H9 (cell line): ENCODE measurements at regions not wholly inside any gene's neighbourhood (a gene's known extent, or its start where the extent isn't known, plus 50 kb on each side); places are given as distances from the start of the nearest gene placed in this dataset.

ENCODE experiments used
- DNase-seq: peaks from one replicate; pipeline ENCODE4 v3.0.0-alpha.2; 2017
- H2AFZ ChIP-seq: one replicate; pipeline ENCODE4 v1.6.1; 2013; ENCODE audit warnings: mild to moderate bottlenecking, low read length, control low read depth, moderate library complexity
- H2AK5ac ChIP-seq: 2 replicates; pipeline ENCODE4 v1.6.1; 2013; ENCODE audit warnings: low read length, control low read depth, mixed read lengths; ENCODE audit not compliant: insufficient read length
- H2BK120ac ChIP-seq: one replicate; pipeline ENCODE4 v1.6.1; 2013; ENCODE audit warnings: low read depth, mild to moderate bottlenecking, low read length, control low read depth, inconsistent platforms; ENCODE audit not compliant: poor library complexity, severe bottlenecking
- H2BK12ac ChIP-seq: 2 replicates; pipeline ENCODE4 v1.6.1; 2013; ENCODE audit warnings: low read length, control low read depth, mixed read lengths, low read depth; ENCODE audit not compliant: insufficient read length
- H2BK15ac ChIP-seq: 2 replicates; pipeline ENCODE4 v1.6.1; 2013; ENCODE audit warnings: low read depth, low read length, control low read depth
- H2BK20ac ChIP-seq: one replicate; pipeline ENCODE4 v1.6.1; 2013; ENCODE audit warnings: low read depth, mild to moderate bottlenecking, low read length, control low read depth, inconsistent platforms; ENCODE audit not compliant: poor library complexity, severe bottlenecking
- H2BK5ac ChIP-seq: 2 replicates; pipeline ENCODE4 v1.6.1; 2013; ENCODE audit warnings: low read length, control low read depth, mixed read lengths; ENCODE audit not compliant: insufficient read length
- H3K14ac ChIP-seq: 2 replicates; pipeline ENCODE4 v1.6.1; 2013; ENCODE audit warnings: low read length, control low read depth; ENCODE audit not compliant: insufficient read depth
- H3K18ac ChIP-seq: 2 replicates; pipeline ENCODE4 v1.6.1; 2013; ENCODE audit warnings: low read depth, mild to moderate bottlenecking, mixed read lengths, low read length, control low read depth; ENCODE audit not compliant: insufficient read length
- H3K23ac ChIP-seq: 2 replicates; pipeline ENCODE4 v1.6.1; 2013; ENCODE audit warnings: low read length, control low read depth, mixed read lengths, low read depth; ENCODE audit not compliant: insufficient read length
- H3K23me2 ChIP-seq: 2 replicates; pipeline ENCODE4 v1.6.1; 2013; ENCODE audit warnings: low read depth, mild to moderate bottlenecking, mixed read lengths, low read length, control low read depth; ENCODE audit not compliant: insufficient read length, poor library complexity, severe bottlenecking
- H3K27ac ChIP-seq: 2 replicates; pipeline ENCODE4 v1.5.1; 2013; ENCODE audit warnings: low read length, control low read depth, mixed read lengths, low read depth; ENCODE audit not compliant: insufficient read length
- H3K27me3 ChIP-seq: 2 replicates; pipeline ENCODE4 v1.6.1; 2013; ENCODE audit warnings: low read length, control low read depth, inconsistent platforms; ENCODE audit not compliant: insufficient read depth
- H3K4ac ChIP-seq: 2 replicates; pipeline ENCODE4 v1.6.1; 2013; ENCODE audit warnings: low read depth, mild to moderate bottlenecking, control low read depth, inconsistent platforms, low read length, moderate library complexity
- H3K4me1 ChIP-seq: 2 replicates; pipeline ENCODE4 v1.6.1; 2013; ENCODE audit warnings: low read length, control low read depth, inconsistent platforms; ENCODE audit not compliant: insufficient read depth
- H3K4me2 ChIP-seq: 2 replicates; pipeline ENCODE4 v1.6.1; 2013; ENCODE audit warnings: low read length, control low read depth, mixed read lengths; ENCODE audit not compliant: insufficient read length, insufficient read depth
- H3K56ac ChIP-seq: 2 replicates; pipeline ENCODE4 v1.6.1; 2013; ENCODE audit warnings: low read depth, mild to moderate bottlenecking, mixed read lengths, low read length, control low read depth; ENCODE audit not compliant: insufficient read length
- H3K79me1 ChIP-seq: 2 replicates; pipeline ENCODE4 v1.6.1; 2013; ENCODE audit warnings: low read depth, mild to moderate bottlenecking, moderate library complexity, low read length, control low read depth, inconsistent platforms; ENCODE audit not compliant: insufficient read depth, poor library complexity, severe bottlenecking
- H3K79me2 ChIP-seq: 2 replicates; pipeline ENCODE4 v1.6.1; 2013; ENCODE audit warnings: low read length, control low read depth, inconsistent platforms; ENCODE audit not compliant: insufficient read depth
- H3K9ac ChIP-seq: 2 replicates; pipeline ENCODE4 v1.6.1; 2013; ENCODE audit warnings: low read length, control low read depth, mixed read lengths; ENCODE audit not compliant: insufficient read length; ENCODE audit errors: extremely low read depth
- H3K9me3 ChIP-seq: one replicate; pipeline ENCODE4 v1.6.1; 2013; ENCODE audit warnings: low read depth, low read length, inconsistent platforms; ENCODE audit not compliant: control insufficient read depth
- H3T11ph ChIP-seq: one replicate; pipeline ENCODE4 v1.6.1; 2013; ENCODE audit warnings: mild to moderate bottlenecking, low read length, control low read depth, inconsistent platforms
- H4K20me1 ChIP-seq: one replicate; pipeline ENCODE4 v1.6.1; 2013; ENCODE audit not compliant: control insufficient read depth, insufficient read length, insufficient read depth
- H4K5ac ChIP-seq: 2 replicates; pipeline ENCODE4 v1.6.1; 2013; ENCODE audit warnings: low read depth, mild to moderate bottlenecking, mixed read lengths, low read length, control low read depth; ENCODE audit not compliant: insufficient read length
- H4K8ac ChIP-seq: replicated peaks from 2 replicates; pipeline ENCODE4 v1.6.1; 2013; ENCODE audit warnings: low read length, control low read depth, mixed read lengths, low read depth; ENCODE audit not compliant: insufficient read length
- H4K91ac ChIP-seq: 2 replicates; pipeline ENCODE4 v1.6.1; 2013; ENCODE audit warnings: low read depth, mild to moderate bottlenecking, moderate library complexity, mixed read lengths, low read length, control low read depth; ENCODE audit not compliant: insufficient read length
- H3K27ac Mint-ChIP-seq, 3 experiments: 2 replicates in 2 of 3; 3 replicates in 1 of 3; pipeline ENCODE4 v1.8.0; 2020 to 2021; ENCODE audit warnings: mixed read lengths in 3 of 3, mild to moderate bottlenecking in 1 of 3, moderate library complexity in 1 of 3
- H3K27me3 Mint-ChIP-seq: 2 replicates; pipeline ENCODE4 v1.8.0; 2021; ENCODE audit warnings: low read depth, mild to moderate bottlenecking, moderate library complexity, mixed read lengths
- H3K36me3 Mint-ChIP-seq, 3 experiments: 2 replicates in 2 of 3; 3 replicates in 1 of 3; pipeline ENCODE4 v1.8.0; 2020 to 2021; ENCODE audit warnings: low read depth in 3 of 3, mixed read lengths in 3 of 3; ENCODE audit not compliant: insufficient read depth in 1 of 3
- H3K4me1 Mint-ChIP-seq, 2 experiments: 2 replicates each; pipeline ENCODE4 v1.8.0; 2020; ENCODE audit warnings: mixed read lengths in 2 of 2
- H3K4me3 Mint-ChIP-seq, 2 experiments: 2 replicates in 1 of 2; 3 replicates in 1 of 2; pipeline ENCODE4 v1.8.0; 2020 to 2021; ENCODE audit warnings: mild to moderate bottlenecking in 2 of 2, mixed read lengths in 2 of 2, moderate library complexity in 1 of 2
- H3K9me3 Mint-ChIP-seq, 2 experiments: 2 replicates in 1 of 2; 3 replicates in 1 of 2; pipeline ENCODE4 v1.8.0; 2020; ENCODE audit warnings: mild to moderate bottlenecking in 2 of 2, mixed read lengths in 2 of 2, moderate library complexity in 1 of 2
- WGBS: extraction: QIAGEN DNeasy Blood & Tissue Kit; methylation state at CpG from one replicate; pipeline ENCODE4 v1.1.7; 2013; ENCODE audit warnings: missing lambda C conversion rate, low lambda C conversion rate, mixed read lengths; ENCODE audit not compliant: insufficient read length; ENCODE audit errors: extremely low coverage; 5-methylcytosine and 5-hydroxymethylcytosine counted together
- TF ChIP-seq, protein P1 (sequence below): fragments of 200-600 bp; sonication (generic); conservative IDR thresholded peaks from 3 replicates; pipeline ENCODE4 v1.8.0; 2021; ENCODE audit warnings: antibody characterized with exemption, mild to moderate bottlenecking

GRCh38 chr12:58747533-58747932 lies 172.8 kb downstream of the LRIG3 start:
- H3K4ac ChIP-seq = no peak overlapping the region
- no peak overlapping the region for H3K27ac ChIP-seq
- no peak overlapping the region for H2BK5ac ChIP-seq
- no peak overlapping the region for H2BK20ac ChIP-seq
- H2BK15ac ChIP-seq = no peak overlapping the region
- no peak overlapping the region for H2AFZ ChIP-seq
- H3K23me2 ChIP-seq = no peaks in the 10 kb centered on the region
- no peak overlapping the region for H2BK12ac ChIP-seq
- H3K9me3 Mint-ChIP-seq = peaks cover 3 to 4% of the 10 kb centered on the region in 2 experiments; a peak in 2 of 5 replicates
- H3T11ph ChIP-seq = no peak overlapping the region
- H3K27ac Mint-ChIP-seq = no peak overlapping the region
- H4K8ac ChIP-seq = no peak overlapping the region
- no peak overlapping the region for H3K23ac ChIP-seq
- no peak overlapping the region for H2AK5ac ChIP-seq
- peaks cover 31 to 33% of the 10 kb centered on the region in 2 experiments for H3K4me1 Mint-ChIP-seq
- peaks cover 0 to 9% (median 0%) of the 10 kb centered on the region in 3 experiments; a peak in 4 of 7 replicates for H3K36me3 Mint-ChIP-seq
- H4K5ac ChIP-seq = no peak overlapping the region
- no peak overlapping the region for H3K14ac ChIP-seq
- H3K18ac ChIP-seq = no peak overlapping the region
- H3K27me3 Mint-ChIP-seq = peaks cover 1% of the 10 kb centered on the region; the same call in 1 of the 2 replicates
- peaks cover 7% of the 10 kb centered on the region; the same call in 1 of the 2 replicates for H3K4me1 ChIP-seq
- H4K91ac ChIP-seq = no peak overlapping the region
- no peaks in the 10 kb centered on the region for H3K9me3 ChIP-seq
- DNase-seq = no peak
- H3K27me3 ChIP-seq = no peaks in the 10 kb centered on the region
- H3K79me2 ChIP-seq = no peaks in the 10 kb centered on the region
- H4K20me1 ChIP-seq = no peaks in the 10 kb centered on the region
- H3K56ac ChIP-seq = no peak overlapping the region
- H3K4me2 ChIP-seq = no peak overlapping the region
- no peaks in the 10 kb centered on the region for H3K79me1 ChIP-seq
- H3K9ac ChIP-seq = no peak overlapping the region
- TF ChIP-seq, protein P1, sequence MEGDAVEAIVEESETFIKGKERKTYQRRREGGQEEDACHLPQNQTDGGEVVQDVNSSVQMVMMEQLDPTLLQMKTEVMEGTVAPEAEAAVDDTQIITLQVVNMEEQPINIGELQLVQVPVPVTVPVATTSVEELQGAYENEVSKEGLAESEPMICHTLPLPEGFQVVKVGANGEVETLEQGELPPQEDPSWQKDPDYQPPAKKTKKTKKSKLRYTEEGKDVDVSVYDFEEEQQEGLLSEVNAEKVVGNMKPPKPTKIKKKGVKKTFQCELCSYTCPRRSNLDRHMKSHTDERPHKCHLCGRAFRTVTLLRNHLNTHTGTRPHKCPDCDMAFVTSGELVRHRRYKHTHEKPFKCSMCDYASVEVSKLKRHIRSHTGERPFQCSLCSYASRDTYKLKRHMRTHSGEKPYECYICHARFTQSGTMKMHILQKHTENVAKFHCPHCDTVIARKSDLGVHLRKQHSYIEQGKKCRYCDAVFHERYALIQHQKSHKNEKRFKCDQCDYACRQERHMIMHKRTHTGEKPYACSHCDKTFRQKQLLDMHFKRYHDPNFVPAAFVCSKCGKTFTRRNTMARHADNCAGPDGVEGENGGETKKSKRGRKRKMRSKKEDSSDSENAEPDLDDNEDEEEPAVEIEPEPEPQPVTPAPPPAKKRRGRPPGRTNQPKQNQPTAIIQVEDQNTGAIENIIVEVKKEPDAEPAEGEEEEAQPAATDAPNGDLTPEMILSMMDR = no peak
- no CpG with 5 or more reads among the region's 2 CpGs for WGBS
- H2BK120ac ChIP-seq = no peak overlapping the region
- no peak overlapping the region for H3K4me3 Mint-ChIP-seq
